NB4 (cell line): ENCODE measurements at regions not wholly inside any gene's neighbourhood (a gene's known extent, or its start where the extent isn't known, plus 50 kb on each side); places are given as distances from the start of the nearest gene placed in this dataset.

Experiments used
- DNase-seq: peaks from one replicate; pipeline ENCODE4 v3.0.0; 2010; ENCODE audit warnings: low read depth
- H3K4me3 ChIP-seq: one replicate; pipeline ENCODE4 v1.5.1; 2011; ENCODE audit warnings: mild to moderate bottlenecking, low read depth, low read length, moderate library complexity
- MYC ChIP-seq: IDR thresholded peaks from 2 replicates; pipeline ENCODE4 v1.6.1; 2011; ENCODE audit warnings: low read depth, low read length
- POLR2A ChIP-seq: IDR thresholded peaks from 2 replicates; pipeline ENCODE4 v1.6.1; 2011; ENCODE audit warnings: mild to moderate bottlenecking; ENCODE audit not compliant: insufficient read length; ENCODE audit errors: extremely low read depth
- TF ChIP-seq, protein P1 (sequence below): IDR thresholded peaks from one replicate; pipeline ENCODE4 v1.5.1; 2012; ENCODE audit warnings: low read depth, low read length
- TF ChIP-seq, protein P2 (sequence below): IDR thresholded peaks from 2 replicates; pipeline ENCODE4 v1.6.1; 2011; ENCODE audit warnings: low read depth, low read length

- no peak overlapping the region for H3K4me3 ChIP-seq
- DNase-seq, result no peak
- TF ChIP-seq MYC (no peak), POLR2A (no peak)
- TF ChIP-seq, protein P1, sequence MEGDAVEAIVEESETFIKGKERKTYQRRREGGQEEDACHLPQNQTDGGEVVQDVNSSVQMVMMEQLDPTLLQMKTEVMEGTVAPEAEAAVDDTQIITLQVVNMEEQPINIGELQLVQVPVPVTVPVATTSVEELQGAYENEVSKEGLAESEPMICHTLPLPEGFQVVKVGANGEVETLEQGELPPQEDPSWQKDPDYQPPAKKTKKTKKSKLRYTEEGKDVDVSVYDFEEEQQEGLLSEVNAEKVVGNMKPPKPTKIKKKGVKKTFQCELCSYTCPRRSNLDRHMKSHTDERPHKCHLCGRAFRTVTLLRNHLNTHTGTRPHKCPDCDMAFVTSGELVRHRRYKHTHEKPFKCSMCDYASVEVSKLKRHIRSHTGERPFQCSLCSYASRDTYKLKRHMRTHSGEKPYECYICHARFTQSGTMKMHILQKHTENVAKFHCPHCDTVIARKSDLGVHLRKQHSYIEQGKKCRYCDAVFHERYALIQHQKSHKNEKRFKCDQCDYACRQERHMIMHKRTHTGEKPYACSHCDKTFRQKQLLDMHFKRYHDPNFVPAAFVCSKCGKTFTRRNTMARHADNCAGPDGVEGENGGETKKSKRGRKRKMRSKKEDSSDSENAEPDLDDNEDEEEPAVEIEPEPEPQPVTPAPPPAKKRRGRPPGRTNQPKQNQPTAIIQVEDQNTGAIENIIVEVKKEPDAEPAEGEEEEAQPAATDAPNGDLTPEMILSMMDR, result no peak
- TF ChIP-seq, protein P2, sequence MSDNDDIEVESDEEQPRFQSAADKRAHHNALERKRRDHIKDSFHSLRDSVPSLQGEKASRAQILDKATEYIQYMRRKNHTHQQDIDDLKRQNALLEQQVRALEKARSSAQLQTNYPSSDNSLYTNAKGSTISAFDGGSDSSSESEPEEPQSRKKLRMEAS, result no peak
These were observed 56.7 kb upstream of the LRFN5 start for GRCh38 chr14:41549821-41550607.

GRCh38 chr14:41549282-41549681 lies 57.4 kb upstream of the LRFN5 start:
- no peak for DNase-seq

DNA sequence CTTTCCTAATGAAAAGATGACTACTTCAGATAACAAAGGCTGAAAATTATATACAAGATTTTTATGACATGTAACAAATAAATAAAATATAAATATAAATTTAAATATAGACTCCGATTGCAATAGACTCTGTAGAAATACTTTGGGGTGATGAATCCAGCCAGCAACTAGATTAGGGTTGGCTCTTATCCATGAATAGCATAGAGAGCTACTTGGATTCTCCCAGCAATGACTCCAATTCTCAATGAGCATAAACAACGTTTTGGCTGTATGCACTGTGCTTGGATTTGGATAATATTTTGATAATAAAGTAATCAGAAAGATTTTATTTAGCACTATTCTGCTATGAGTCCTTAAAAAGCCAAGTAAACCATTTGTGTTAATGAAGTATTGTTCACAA lies 58.0 kb upstream of the LRFN5 start:
- no peak overlapping the region for H3K4me3 ChIP-seq
- TF ChIP-seq POLR2A (no peak), MYC (no peak)
- TF ChIP-seq, protein P1, result no peak
- TF ChIP-seq, protein P2, result no peak
- no peak for DNase-seq

More at GRCh38 chr14:41549282-41549681, 57.4 kb upstream of the LRFN5 start:
- no peak overlapping the region for H3K4me3 ChIP-seq
- TF ChIP-seq, protein P2, result no peak
- TF ChIP-seq, protein P1, result no peak
- TF ChIP-seq POLR2A (no peak), MYC (no peak)

DNA sequence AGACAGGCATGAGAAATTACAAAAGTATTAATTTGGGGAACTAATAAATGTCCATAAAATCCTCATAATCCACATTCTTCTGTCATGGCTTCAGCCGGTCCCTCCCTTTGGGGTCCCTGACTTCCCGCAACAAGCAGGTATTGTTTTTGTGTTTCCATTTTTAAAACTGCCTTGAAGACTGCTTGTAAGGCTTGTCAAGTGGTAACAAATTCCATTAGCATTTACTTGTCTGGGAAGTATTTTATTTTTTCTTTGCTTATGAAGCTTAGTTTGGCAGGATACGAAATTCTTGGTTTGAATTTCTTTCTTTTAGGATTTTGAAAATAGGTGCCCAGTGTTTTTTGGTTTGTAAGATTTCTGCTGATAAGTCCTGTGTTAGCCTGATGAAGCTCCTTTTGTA lies 65.3 kb upstream of the LRFN5 start:
- no peak overlapping the region for H3K4me3 ChIP-seq
- DNase-seq, result no peak
- TF ChIP-seq POLR2A (no peak), MYC (no peak)
- TF ChIP-seq, protein P2, result no peak
- TF ChIP-seq, protein P1, result no peak

GRCh38 chr14:41532255-41532654 lies 74.4 kb upstream of the LRFN5 start:
- no peak overlapping the region for H3K4me3 ChIP-seq
- TF ChIP-seq POLR2A, result no peak
- TF ChIP-seq, protein P1, result no peak
- TF ChIP-seq, protein P2, result no peak
- TF ChIP-seq MYC, result no peak
- DNase-seq, result no peak
